GM18498 (cell line): ENCODE measurements at regions not wholly inside any gene's neighbourhood (a gene's known extent, or its start where the extent isn't known, plus 50 kb on each side); places are given as distances from the start of the nearest gene placed in this dataset.

ENCODE experiments used
- ATAC-seq: cut with Tn5 transposase; IDR thresholded peaks from one replicate; pipeline ENCODE4 v1.9.1; 2021; ENCODE audit warnings: mild to moderate bottlenecking, moderate library complexity; ENCODE audit not compliant: unreplicated experiment

DNA sequence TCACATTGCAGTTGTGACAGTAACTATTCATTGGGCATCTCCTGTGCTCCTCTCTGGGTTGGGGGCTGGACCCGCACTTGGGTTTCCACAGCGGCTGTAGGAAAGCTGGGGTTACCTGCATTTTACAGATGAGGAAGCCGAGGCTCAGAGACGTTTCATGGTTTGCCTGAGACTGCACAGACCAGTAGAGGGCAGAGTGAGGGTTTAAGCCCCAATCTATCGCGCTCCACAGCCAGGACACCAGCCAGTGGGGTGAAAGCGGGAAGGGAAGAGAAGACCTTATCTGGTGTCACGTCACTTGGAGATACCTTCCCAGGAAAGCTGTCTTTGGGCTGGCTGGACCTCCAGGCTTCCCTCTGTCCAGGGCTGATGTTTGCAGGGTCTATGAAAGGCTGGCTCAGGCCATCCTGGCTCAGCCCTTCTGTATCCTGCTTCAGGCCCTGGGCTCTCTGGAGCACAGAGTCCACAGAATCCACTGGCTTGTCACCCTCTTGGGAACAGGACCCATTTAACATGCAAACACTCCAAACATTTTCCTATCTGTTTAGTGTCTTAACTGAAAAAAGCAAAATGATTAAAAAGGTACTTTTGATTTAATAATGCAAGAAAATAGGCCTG, 167.7 kb downstream of the EMX2 start:
- ATAC-seq = no peak

DNA sequence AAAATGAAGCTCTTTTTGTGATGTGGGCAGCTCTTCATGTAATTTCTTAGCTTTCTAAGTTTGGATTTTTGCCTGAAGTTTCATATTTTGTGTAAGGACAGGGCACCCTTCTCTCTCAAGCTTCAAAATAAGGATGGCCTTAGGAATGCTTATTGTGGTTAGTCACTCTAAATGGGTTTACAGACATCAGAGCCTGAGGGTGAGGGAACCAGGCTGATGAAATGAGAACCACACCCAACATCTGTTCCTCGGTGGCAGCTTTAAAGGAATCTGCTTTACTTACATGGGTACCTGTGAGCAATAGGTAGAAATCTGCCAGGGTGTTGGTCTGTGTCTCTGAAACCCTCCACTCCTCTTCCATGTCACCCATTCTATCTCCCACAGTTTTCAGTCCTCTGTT, 174.3 kb downstream of the EMX2 start:
- no peak for ATAC-seq

DNA sequence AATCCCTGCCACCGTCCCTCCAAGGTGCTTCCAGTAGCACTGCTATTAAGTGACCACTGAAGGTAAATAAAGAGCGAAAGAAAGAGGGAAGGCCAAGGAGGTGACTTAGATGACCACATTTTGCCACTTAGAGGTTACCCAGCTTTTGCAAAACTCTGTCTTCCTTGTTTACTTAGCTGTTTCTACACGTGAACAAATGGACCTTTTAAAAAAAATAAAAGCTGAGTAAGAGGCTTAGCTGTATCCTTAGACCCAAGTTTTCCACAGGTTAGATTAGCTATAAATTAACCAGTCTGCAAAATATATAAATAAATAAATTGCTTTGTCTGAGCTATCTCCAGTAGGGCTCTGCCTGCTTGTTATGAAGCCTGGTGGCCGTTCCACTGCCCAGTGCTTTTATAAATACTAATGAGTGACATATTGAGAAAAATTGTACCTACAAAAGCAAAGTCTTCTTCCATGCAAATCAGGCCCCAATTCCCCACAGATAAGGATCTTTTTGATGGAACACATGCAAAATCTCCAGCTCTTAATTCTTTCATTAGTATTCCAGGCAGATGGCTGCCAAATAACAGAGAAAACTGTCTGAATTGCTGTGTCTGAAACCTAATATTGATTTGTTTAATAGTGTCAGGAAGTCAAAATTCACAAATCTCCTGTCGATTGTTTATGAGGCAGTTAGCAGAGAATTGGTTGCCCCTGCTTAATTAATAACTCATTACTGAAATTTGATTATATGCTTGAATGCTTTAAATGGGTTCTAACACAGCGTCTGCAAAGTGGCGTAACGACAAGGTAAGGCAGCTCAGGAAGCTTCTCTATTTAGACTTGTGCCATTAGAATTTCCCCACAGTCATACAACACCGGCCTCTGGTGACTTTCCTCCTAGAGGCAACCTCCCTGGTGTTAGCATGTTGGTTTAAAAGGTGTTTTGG, 176.7 kb downstream of the EMX2 start:
- ATAC-seq = no peak

DNA sequence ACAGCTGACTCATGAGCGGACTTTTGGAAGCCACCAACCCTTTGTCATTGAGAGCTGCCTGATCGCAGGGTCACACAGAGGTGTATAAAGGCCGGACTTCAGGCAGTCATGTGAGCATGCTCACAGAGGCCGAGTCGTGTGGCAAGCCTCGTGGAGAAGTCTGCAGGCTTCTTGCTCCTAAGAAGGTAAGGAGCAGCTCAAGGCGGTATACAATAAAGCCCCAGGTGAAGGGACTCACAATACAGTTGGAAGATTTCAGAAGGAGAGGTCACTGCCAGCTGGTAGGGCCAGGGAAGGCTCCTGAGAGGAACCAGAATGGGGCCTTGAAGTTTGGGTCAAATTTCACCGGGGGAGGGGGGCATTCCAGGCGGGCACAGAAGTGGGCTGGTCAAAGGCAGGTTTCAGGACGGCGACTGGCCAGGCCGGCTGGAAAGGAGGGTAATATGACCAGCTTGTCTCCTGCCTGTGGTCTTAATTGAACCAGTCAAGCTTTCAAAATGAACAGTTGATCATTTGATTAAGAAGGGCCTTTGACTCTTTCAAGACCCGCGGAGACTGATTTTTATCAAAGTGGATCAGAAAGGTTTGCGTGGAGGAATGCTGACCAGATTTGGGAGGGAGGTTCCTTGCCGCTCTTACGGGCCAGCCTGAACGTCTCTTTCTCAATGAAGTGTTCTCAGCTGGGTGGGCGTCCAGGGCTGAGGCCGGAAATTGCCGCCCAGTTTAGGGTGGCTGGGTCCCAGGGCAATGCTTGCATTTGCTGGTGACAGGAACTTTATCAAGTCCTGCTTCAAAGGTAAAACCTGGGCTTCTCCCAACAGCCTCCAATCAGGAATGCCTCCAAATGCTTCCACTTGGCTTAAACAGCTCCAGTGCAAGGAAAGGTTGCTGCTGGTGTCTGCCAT, 178.6 kb downstream of the EMX2 start:
- ATAC-seq = no peak

DNA sequence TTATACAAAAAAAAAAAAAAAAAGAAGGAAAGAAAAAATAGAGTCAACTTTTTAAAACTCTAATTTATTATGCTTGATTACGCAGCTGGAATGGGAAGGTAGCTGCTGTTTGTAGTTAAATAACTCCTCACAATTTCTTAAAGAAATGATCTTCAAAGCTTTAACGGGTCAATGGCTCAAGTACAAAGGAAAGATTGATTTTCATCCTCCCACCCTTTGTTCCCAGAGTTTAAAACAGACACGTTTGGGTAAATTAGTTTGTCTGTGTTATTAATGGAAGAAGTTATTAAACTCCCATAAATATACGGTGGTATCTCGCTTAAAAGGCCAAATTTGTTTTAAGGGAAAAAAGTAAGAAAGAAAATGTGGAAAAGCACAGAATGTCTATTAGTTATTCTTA, 179.3 kb downstream of the EMX2 start:
- no peak for ATAC-seq

GRCh38 chr10:117723343-117723742, 180.8 kb downstream of the EMX2 start:
- no peak for ATAC-seq

- ATAC-seq = no peak
Measured at GRCh38 chr10:117725993-117726392, 183.4 kb downstream of the EMX2 start.

- ATAC-seq = no peak
Measured at GRCh38 chr10:117726596-117727295, 184.2 kb downstream of the EMX2 start.

DNA sequence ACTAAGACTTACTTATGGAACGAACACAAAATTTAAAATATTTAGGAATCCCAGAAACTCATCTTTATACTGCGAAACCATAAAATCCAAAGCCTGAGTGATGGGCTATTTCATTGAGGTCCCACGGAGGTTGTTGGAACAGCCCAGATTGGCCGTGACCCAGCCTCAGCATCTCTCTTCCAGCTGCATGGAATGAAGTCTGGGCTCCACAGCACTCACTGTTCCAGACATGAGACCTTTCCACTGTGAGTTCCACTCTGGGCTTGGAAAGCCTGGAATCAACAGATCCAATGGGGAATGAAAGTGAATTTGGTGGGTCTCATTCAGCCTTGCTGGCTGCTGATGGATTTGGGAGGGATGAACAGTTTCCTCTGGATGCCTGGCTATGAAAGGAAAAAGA, 184.9 kb downstream of the EMX2 start:
- ATAC-seq = no peak

DNA sequence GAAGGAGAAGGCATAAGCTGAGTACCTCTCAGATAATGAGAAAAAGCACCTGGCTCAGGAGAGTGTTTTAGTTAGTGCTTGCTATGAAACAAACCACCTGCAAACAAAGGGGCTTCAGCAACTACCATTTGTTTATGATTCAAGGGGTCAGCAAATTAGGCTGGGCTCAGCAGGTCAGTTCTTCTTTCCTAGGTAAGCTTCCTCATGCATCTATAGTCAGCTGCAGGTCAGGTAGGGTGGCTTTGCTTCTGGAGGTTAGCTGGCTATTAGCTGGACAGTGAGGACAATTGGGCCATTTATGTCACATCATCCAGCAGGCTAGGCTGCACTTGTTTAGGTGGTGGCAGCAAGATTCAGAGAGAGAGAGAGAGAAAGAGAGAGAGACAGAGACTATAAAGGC, 185.5 kb downstream of the EMX2 start:
- no peak for ATAC-seq

DNA sequence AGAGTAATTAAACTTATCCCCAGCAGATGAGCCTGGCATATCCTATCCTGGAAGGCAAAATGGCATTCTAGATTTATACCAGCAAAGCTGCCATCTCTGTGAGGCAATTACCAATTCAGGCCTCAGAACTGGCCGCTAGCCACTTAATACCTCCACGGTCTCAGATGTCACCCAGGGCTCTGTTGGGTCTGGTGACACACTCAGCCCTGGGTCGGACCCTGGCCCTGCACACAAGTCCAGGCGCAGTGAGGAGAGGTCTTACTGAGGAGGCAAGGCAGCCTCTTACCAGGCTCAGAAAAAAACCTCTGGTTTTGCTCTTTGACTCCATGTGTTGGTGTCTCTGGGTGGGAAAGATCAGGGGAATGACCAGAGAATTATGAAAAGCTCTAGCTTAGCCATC, 186.6 kb downstream of the EMX2 start:
- ATAC-seq = no peak

DNA sequence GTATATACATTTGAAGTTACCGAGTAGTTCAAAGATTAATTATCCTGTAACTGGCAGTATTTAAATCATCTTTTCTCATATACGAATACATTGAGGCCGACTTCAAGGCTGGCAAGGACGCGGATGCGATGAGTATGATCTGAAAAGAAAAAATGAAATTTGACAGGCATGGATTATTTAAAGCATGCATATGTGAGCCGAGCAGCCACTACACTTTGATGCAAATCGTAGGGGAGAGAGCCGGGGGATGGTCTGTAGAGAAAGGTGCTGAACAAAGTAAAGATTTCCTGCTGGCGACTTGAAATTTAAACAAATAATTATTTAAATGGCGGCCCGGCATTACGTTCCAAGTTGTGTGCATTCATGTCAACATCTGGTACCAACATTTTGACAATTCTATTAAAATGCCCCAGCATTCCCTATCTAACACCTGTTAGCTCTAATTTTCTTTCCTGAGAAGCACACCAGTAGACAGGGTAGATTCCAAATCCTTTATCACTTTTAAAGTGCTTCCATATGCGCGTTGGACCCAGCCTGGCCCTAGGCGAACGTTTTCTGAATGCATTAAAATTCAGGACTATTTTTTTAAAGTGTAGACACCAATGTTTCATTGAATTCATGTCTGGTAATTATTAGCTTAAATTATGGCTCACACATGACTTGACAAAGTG, 188.7 kb downstream of the EMX2 start:
- no peak for ATAC-seq

GRCh38 chr10:117734731-117735405, 192.3 kb downstream of the EMX2 start:
- no peak for ATAC-seq

GRCh38 chr10:117736655-117737054, 194.1 kb downstream of the EMX2 start:
- no peak for ATAC-seq

DNA sequence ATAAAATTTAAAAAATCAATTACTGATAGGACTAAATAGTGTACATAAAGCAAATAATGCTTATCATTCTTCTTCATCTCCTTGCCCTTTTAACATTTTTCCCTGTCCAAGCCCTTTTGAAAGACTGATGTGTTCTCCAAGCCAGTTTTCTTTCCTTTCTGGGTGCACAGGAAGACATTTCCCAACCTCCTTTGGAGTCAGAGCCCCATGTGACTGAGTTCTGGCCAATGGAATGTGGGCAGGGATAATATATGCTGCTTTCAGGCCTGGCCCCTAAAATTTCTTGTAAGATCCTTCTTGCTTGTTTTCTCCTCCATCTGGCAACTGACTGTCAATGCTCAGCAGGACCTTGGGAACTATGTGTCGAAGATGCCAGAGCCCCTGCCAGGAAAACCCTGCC, 197.5 kb downstream of the EMX2 start:
- no peak for ATAC-seq

- no peak for ATAC-seq
Measured at GRCh38 chr10:117740691-117741222, 198.2 kb downstream of the EMX2 start.

DNA sequence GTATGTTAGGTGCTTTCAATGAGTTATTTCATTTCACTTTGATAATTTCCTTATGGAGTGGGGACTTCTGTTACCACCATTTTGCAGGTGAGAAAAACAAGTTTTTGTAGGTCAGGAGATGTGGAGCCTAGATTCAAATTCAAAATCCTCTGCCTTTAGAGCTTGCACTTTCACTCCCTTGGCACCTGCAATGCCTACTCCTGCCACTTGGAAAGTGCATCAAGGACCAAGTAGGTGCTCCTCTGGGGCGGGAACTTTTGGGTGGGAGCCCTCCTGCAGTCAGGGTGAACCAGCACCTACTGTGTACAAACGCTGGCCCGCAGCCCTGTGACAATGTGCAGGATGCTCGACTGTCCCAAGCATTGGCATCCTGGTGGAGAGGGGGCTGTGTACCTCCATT, 199.0 kb downstream of the EMX2 start:
- ATAC-seq = no peak

GRCh38 chr10:117743509-117743908, 201.0 kb downstream of the EMX2 start:
- no peak for ATAC-seq

- no peak for ATAC-seq
Measured at GRCh38 chr10:117745301-117745700, 202.8 kb downstream of the EMX2 start.
